Tibial artery (tissue), 4 donors: ENCODE measurements at regions not wholly inside any gene's neighbourhood (a gene's known extent, or its start where the extent isn't known, plus 50 kb on each side); places are given as distances from the start of the nearest gene placed in this dataset.
"Not testable (repeated sequence)": the region's sequence is repeated elsewhere in the genome, so short reads cannot be mapped to it uniquely, and the experiment has no call there.

Experiments used
- DNase-seq, 2 donors: peaks; one replicate each; pipeline ENCODE4 v3.0.0-alpha.2; 2019
- H3K27ac ChIP-seq, 2 donors: fragments of 200-600 bp; sonication (generic) in 1 of 2; 1 replicate in 1 of 2; 2 replicates in 1 of 2; pipeline ENCODE4 v1.5.1; 2018 to 2019; ENCODE audit warnings: mild to moderate bottlenecking in 1 of 2
- H3K27me3 ChIP-seq, 2 donors: fragments of 200-600 bp; sonication (generic) in 1 of 2; one replicate each; pipeline versions ENCODE4 v1.5.1 to v1.6.0; 2016 to 2019
- H3K36me3 ChIP-seq, 3 donors: fragments of 200-600 bp; sonication (generic) in 2 of 3; one replicate each; pipeline ENCODE4 v1.5.1; 2016 to 2019; ENCODE audit warnings: mild to moderate bottlenecking in 2 of 3
- H3K4me1 ChIP-seq, 4 donors: fragments of 200-600 bp; sonication (generic) in 2 of 4; 1 replicate in 3 of 4; 2 replicates in 1 of 4; pipeline ENCODE4 v1.5.1; 2016 to 2019
- H3K4me3 ChIP-seq, 2 donors: fragments of 200-600 bp; sonication (generic) in 1 of 2; 1 replicate in 1 of 2; 2 replicates in 1 of 2; pipeline ENCODE4 v1.5.1; 2018 to 2019; ENCODE audit warnings: mild to moderate bottlenecking in 2 of 2
- H3K9me3 ChIP-seq, 3 donors: fragments of 200-600 bp; sonication (generic) in 1 of 3; one replicate each; pipeline ENCODE4 v1.5.1; 2016 to 2019
- intact Hi-C: fragments of 100-400 bp; cut with DNase I; formaldehyde crosslinking; loops from one replicate; pipeline ENCODE4 v1.15.0; 2023; ENCODE audit warnings: low total_unique reads
- TF ChIP-seq, protein P1 (sequence below), 2 experiments: fragments of 200-600 bp in 1 of 2; fragments of 450-650 bp in 1 of 2; IDR thresholded peaks; one replicate each; pipeline ENCODE4 v1.5.1; 2017 to 2019; ENCODE audit warnings: antibody characterized with exemption in 2 of 2, mild to moderate bottlenecking in 1 of 2, moderate library complexity in 1 of 2

- Histone ChIP-seq H3K27ac (no peak overlapping the region), H3K9me3 (no peaks in the 10 kb centered on the region), H3K36me3 (no peaks in the 10 kb centered on the region), H3K27me3 (no peaks in the 10 kb centered on the region), H3K4me1 (no peaks in the 10 kb centered on the region), H3K4me3 (no peak overlapping the region)
- TF ChIP-seq, protein P1, sequence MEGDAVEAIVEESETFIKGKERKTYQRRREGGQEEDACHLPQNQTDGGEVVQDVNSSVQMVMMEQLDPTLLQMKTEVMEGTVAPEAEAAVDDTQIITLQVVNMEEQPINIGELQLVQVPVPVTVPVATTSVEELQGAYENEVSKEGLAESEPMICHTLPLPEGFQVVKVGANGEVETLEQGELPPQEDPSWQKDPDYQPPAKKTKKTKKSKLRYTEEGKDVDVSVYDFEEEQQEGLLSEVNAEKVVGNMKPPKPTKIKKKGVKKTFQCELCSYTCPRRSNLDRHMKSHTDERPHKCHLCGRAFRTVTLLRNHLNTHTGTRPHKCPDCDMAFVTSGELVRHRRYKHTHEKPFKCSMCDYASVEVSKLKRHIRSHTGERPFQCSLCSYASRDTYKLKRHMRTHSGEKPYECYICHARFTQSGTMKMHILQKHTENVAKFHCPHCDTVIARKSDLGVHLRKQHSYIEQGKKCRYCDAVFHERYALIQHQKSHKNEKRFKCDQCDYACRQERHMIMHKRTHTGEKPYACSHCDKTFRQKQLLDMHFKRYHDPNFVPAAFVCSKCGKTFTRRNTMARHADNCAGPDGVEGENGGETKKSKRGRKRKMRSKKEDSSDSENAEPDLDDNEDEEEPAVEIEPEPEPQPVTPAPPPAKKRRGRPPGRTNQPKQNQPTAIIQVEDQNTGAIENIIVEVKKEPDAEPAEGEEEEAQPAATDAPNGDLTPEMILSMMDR (IDR thresholded peaks at IDR 0.05): no peak
- no peak for DNase-seq
- intact Hi-C loops: no loop called here
Observed at GRCh38 chr5:99187611-99188010, 258.8 kb upstream of the CHD1 start.

DNA sequence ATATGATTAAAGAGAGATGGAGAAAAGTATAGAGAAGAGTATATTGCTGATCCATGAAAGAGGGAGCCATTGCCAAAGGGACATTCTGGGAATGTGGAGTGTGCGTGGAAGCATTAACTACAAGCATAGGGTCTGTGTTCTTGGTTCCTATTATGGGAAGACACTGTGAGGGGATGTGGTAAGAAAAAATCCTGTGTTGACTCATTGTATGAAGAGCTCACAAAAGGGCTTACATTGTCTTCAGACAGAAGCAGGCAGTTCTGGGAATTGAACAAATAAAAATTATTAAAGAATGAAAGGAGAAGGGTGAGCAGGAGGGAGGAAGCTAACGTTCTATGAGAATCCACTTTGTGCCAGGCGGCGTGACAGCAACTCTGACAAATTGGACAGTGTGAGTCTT, 250.4 kb upstream of the CHD1 start:
- DNase-seq: no peak
- intact Hi-C loops: no loop called here
- H3K4me3 ChIP-seq: no peak overlapping the region
- H3K27me3 ChIP-seq: no peaks in the 10 kb centered on the region
- H3K27ac ChIP-seq: no peak overlapping the region
- H3K36me3 ChIP-seq: no peaks in the 10 kb centered on the region
- H3K9me3 ChIP-seq: no peaks in the 10 kb centered on the region
- TF ChIP-seq, protein P1 (IDR thresholded peaks at IDR 0.05): no peak
- H3K4me1 ChIP-seq: no peaks in the 10 kb centered on the region

- TF ChIP-seq, protein P1 (IDR thresholded peaks at IDR 0.05): no peak
- no peaks in the 10 kb centered on the region for H3K27me3 ChIP-seq
- H3K27ac ChIP-seq: no peak overlapping the region
- intact Hi-C loops: no loop called here
- no peak overlapping the region for H3K4me3 ChIP-seq
- DNase-seq: no peak
- no peaks in the 10 kb centered on the region for H3K9me3 ChIP-seq
- H3K4me1 ChIP-seq: no peaks in the 10 kb centered on the region
- no peaks in the 10 kb centered on the region for H3K36me3 ChIP-seq
Observed at GRCh38 chr5:99177796-99178195, 249.0 kb upstream of the CHD1 start.

DNA sequence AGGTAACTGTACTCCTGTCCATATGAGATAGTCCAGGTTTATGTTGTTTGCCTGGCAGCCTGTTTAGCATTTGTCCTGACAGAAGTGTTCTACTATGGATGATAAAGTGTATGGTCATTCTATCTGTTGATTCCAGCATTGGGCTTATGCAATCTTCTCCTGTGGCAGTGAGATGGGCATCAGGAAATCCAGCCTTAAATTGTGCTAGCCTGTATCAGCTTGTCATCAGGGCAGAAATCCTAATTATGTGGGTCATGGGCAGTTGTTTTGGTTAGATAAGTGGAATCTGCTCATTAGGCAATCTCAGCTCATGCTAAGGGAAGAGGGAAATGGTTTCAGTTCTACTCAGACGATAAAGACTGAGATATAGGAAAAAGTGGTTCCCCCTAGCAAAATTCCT, 247.4 kb upstream of the CHD1 start:
- Histone ChIP-seq H3K4me1 (no peaks in the 10 kb centered on the region), H3K27me3 (no peaks in the 10 kb centered on the region), H3K36me3 (no peaks in the 10 kb centered on the region), H3K4me3 (no peak overlapping the region), H3K27ac (no peak overlapping the region), H3K9me3 (no peaks in the 10 kb centered on the region)
- TF ChIP-seq, protein P1 (IDR thresholded peaks at IDR 0.05): no peak
- intact Hi-C loops: no loop called here
- DNase-seq: no peak

DNA sequence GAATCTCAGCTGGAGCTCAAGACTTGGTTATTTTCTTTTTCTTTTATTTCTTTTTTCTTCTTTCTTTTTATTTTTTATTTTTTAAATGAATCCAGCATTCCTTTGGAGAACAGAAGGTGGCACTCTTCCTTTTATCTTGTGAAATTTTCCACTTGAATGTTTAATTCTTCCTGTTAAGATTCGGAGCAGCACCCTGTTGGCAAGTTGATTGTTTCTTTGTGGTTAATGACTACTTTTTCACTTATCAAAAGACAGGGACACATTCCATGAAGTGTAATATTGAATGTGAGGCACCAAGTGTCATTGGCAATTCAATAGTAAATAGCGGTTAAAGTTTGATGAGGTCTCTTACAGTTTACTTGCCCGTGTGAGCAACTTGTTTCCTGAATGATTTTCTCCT, 240.5 kb upstream of the CHD1 start:
- no peak overlapping the region for H3K27ac ChIP-seq
- intact Hi-C loops: no loop called here
- no peak for DNase-seq
- no peaks in the 10 kb centered on the region for H3K4me1 ChIP-seq
- H3K9me3 ChIP-seq: no peaks in the 10 kb centered on the region
- TF ChIP-seq, protein P1 (IDR thresholded peaks at IDR 0.05): no peak
- H3K27me3 ChIP-seq: no peaks in the 10 kb centered on the region
- H3K4me3 ChIP-seq: no peak overlapping the region
- no peaks in the 10 kb centered on the region for H3K36me3 ChIP-seq

GRCh38 chr5:99161538-99161937, 232.7 kb upstream of the CHD1 start:
- H3K27me3 ChIP-seq, H3K27ac ChIP-seq, intact Hi-C loops, H3K4me3 ChIP-seq, H3K36me3 ChIP-seq, DNase-seq, H3K9me3 ChIP-seq, H3K4me1 ChIP-seq: not testable (repeated sequence)
